Stimulated activated CD4-positive, alpha-beta T cell treated with anti-CD3 and anti-CD28 coated beads, Interleukin-15, amount 100 ng/mL, for 1 hour (primary cell): ENCODE measurements at regions not wholly inside any gene's neighbourhood (a gene's known extent, or its start where the extent isn't known, plus 50 kb on each side); places are given as distances from the start of the nearest gene placed in this dataset.

ENCODE experiments used
- DNase-seq, 2 donors: peaks; one replicate each; pipeline ENCODE4 v3.0.0-alpha.2; 2020; ENCODE audit warnings: low read depth in 1 of 2, low spot score in 1 of 2

GRCh38 chr4:156596706-156597329, 374.8 kb downstream of the PDGFC start:
- no peak for DNase-seq

GRCh38 chr4:156596026-156596425, 375.6 kb downstream of the PDGFC start:
- no peak for DNase-seq

- DNase-seq: no peak
Measured at GRCh38 chr4:156595041-156595440, 376.6 kb downstream of the PDGFC start.

GRCh38 chr4:156594624-156595023, 377.0 kb downstream of the PDGFC start:
- DNase-seq: no peak

GRCh38 chr4:156593464-156593863, 378.1 kb downstream of the PDGFC start:
- no peak for DNase-seq

- DNase-seq: no peak
Measured at GRCh38 chr4:156591679-156592078, 379.9 kb downstream of the PDGFC start.

GRCh38 chr4:156584100-156584499, 387.5 kb downstream of the PDGFC start:
- no peak for DNase-seq

- DNase-seq: no peak
Measured at GRCh38 chr4:156583265-156583664, 388.3 kb downstream of the PDGFC start.

GRCh38 chr4:156581282-156582063, 390.1 kb downstream of the PDGFC start:
- no peak for DNase-seq

GRCh38 chr4:156578713-156579112, 392.9 kb downstream of the PDGFC start:
- DNase-seq: no peak

GRCh38 chr4:156578005-156578404, 393.6 kb downstream of the PDGFC start:
- no peak for DNase-seq

GRCh38 chr4:156576946-156577345, 394.7 kb downstream of the PDGFC start:
- no peak for DNase-seq

GRCh38 chr4:156575430-156576073, 396.0 kb downstream of the PDGFC start:
- DNase-seq: no peak

- DNase-seq: no peak
Measured at GRCh38 chr4:156571146-156571545, 400.5 kb downstream of the PDGFC start.

- DNase-seq: no peak
Measured at GRCh38 chr4:156569535-156569934, 402.1 kb downstream of the PDGFC start.

- DNase-seq: no peak
Measured at GRCh38 chr4:156568484-156568883, 403.1 kb downstream of the PDGFC start.

- DNase-seq: no peak
Measured at GRCh38 chr4:156568041-156568440, 403.6 kb downstream of the PDGFC start.

- DNase-seq: no peak
Measured at GRCh38 chr4:156560701-156561100, 410.9 kb downstream of the PDGFC start.

- no peak for DNase-seq
Measured at GRCh38 chr4:156559346-156559745, 412.3 kb downstream of the PDGFC start.

GRCh38 chr4:156558373-156559025, 413.1 kb downstream of the PDGFC start:
- no peak for DNase-seq

GRCh38 chr4:156557920-156558319, 413.7 kb downstream of the PDGFC start:
- DNase-seq: no peak

- DNase-seq: no peak
Measured at GRCh38 chr4:156556336-156556735, 415.3 kb downstream of the PDGFC start.
